Fibroblast of skin of left quadriceps (primary cell): ENCODE measurements at regions not wholly inside any gene's neighbourhood (a gene's known extent, or its start where the extent isn't known, plus 50 kb on each side); places are given as distances from the start of the nearest gene placed in this dataset.

Source experiments
- DNase-seq, 2 experiments: peaks; one replicate each; pipeline ENCODE4 v3.0.0-alpha.2; 2013; ENCODE audit warnings: low read depth in 2 of 2

GRCh38 chr7:47690902-47691558 is 109.1 kb upstream of the TNS3 start:
- peak; percentile 68 to 72 for DNase-seq

- DNase-seq: no peak
Observed at GRCh38 chr7:47689558-47689957, 107.6 kb upstream of the TNS3 start.

- no peak for DNase-seq
Observed at GRCh38 chr7:47688311-47689100, 106.6 kb upstream of the TNS3 start.

DNA sequence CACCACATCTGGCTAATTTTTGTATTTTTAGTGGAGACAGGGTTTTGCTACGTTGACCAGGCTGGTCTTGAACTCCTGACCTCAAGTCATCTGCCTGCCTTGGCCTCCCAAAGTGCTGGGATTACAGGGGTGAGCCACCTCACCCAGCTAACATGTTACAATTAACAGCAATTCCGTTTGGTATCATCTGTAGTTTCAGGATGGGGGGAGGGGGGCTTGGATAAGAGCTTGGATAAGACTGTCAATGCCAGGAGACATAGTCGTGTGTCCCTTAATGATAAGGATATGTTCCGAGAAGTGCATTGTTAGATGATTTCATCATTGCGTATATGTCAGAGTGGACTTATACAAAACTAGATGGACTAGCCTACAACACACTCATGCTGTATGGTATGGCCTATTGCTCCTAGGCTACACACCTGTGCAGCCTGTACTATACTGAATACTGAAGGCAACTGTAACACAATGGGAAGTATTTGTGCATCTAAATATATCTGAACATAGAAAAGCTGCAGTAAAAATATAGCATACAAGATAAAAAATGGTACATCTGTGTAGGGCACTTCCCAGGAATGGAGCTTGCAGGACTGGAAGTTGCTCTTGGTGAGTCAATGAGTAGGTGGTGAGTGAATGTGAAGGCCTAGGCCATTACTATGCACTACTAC is 103.9 kb upstream of the TNS3 start:
- no peak for DNase-seq

GRCh38 chr7:47685151-47685550 is 103.2 kb upstream of the TNS3 start:
- no peak for DNase-seq

GRCh38 chr7:47684728-47685127 is 102.8 kb upstream of the TNS3 start:
- DNase-seq: no peak

GRCh38 chr7:47683485-47683898 is 101.6 kb upstream of the TNS3 start:
- no peak for DNase-seq

GRCh38 chr7:47682874-47683273 is 101.0 kb upstream of the TNS3 start:
- no peak for DNase-seq

GRCh38 chr7:47681249-47681810 is 99.4 kb upstream of the TNS3 start:
- no peak for DNase-seq

DNA sequence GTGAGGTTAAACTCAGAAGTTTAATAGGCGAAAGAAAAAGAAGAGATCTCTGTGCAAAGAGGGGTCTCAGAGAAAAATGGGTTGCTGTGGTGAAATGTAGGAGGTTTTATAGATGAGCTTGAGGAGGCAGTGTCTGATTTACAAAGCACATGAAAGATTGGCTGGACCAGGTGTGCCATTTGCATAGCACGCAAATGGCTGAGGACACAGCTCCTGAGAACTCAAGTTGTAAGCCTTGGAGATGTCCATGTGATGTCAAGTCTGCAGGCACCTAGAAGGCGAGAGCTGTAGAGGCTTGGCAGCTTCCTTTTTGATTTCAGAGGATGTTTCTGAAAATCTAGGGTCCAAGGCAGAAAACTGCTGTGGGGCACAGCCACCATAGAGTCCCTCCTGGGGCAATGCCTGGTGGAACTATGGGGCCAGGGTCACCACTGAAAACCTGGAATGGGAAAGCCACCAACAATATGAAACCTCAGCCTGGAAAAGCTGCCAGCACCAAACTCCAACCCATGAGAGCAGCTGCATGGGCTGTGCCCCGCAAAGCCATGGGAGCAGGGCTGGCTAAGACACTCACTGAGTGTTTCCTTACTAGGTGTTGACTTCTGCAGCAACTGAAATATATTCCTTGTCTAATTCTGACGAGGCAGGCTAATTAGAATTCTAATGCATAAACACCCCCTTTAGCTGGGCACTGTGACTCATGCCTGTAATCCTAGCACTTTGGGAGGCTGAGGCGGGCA is 96.9 kb upstream of the TNS3 start:
- DNase-seq: no peak

- no peak for DNase-seq
Observed at GRCh38 chr7:47677664-47678063, 95.8 kb upstream of the TNS3 start.

DNA sequence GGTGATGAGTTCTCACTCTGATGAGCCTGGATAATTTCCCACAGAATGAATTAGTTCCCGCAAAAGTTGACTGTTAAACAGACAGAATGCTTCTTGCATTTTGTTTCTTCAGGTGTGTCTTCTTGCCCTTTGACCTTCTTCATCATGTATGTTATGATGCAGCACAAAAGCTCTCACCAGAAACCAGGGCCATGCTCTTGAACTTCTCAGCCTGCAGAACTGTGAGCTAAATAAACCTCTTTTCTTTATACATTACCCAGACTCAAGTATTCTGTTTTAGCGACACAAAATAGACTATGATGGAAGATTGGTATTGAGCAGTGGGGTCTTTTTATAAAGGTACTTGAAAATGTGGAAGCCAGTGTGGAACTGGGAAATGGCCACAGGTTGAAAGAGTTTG is 95.2 kb upstream of the TNS3 start:
- no peak for DNase-seq

- no peak for DNase-seq
Observed at GRCh38 chr7:47672977-47673381, 91.1 kb upstream of the TNS3 start.

- no peak for DNase-seq
Observed at GRCh38 chr7:47672271-47672791, 90.4 kb upstream of the TNS3 start.

- no peak for DNase-seq
Observed at GRCh38 chr7:47671358-47671757, 89.4 kb upstream of the TNS3 start.

GRCh38 chr7:47670729-47671128 is 88.8 kb upstream of the TNS3 start:
- DNase-seq: no peak

DNA sequence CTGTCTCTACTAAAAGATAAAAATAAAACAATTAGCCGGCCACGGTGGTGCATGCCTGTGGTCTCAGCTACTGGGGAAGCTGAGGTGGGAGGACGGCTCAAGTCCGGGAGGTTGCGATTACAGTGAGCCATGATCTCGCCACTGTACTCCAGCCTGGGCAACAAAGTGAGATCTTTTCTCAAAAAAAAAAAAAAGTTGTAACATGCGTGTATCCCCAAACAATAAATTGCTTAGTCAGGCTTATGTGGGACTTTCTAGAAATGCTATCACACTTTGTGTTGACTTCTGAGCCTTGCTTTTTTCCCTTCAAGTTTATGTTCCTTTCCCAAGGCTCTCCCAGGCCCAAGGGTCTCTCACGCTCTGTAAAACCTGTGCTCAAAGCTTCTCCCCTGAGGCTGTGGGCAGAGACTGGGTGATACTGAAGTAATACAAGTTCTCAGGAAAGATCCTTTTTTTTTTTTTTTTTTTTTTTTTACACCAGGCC is 88.0 kb upstream of the TNS3 start:
- DNase-seq: no peak

- peak; percentile 63 to 68 for DNase-seq
Observed at GRCh38 chr7:47669178-47669891, 87.4 kb upstream of the TNS3 start.

DNA sequence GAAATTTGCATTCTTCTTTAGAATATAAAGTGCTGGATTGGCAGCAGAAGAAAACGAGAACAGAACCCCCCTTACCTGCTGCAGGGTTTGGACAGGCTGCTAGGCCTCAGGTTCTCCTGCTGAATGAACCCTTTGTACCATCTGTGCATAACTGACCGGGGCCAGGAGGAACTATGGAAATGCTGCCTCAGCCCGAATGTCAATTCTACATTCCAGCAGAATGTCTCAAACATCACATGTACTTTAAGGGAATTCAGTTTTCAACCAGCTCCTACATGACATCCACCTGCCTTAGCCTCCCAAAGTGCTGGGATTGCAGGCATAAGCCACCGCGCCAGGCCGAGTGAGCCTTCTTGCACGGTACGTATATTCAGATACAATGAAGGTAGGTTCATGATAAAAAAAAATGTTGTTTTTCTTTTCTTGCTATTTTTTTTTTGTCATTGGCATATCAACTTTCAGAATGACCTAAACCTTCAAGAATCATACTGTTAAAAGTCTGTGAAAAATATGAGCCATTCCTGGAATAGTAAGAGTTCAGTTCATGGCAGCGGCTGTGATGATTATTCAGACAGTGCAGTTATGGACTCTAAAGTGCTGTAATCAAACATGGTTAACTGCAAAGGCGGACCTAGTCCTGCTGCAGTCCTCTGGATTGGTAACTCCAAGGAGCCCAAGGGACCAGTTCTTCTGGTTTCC is 84.4 kb upstream of the TNS3 start:
- DNase-seq: no peak

- no peak for DNase-seq
Observed at GRCh38 chr7:47664650-47665195, 82.8 kb upstream of the TNS3 start.
